Mesenchymal stem cell (in vitro differentiated cells and primary cell): ENCODE measurements at regions not wholly inside any gene's neighbourhood (a gene's known extent, or its start where the extent isn't known, plus 50 kb on each side); places are given as distances from the start of the nearest gene placed in this dataset.

Source experiments
- DNase-seq: peaks from one replicate; pipeline ENCODE4 v3.0.0-alpha.2; 2013
- H2AFZ ChIP-seq: one replicate; pipeline ENCODE4 v1.6.1; 2013; ENCODE audit warnings: low read depth, mild to moderate bottlenecking, control low read depth, inconsistent platforms, low read length, moderate library complexity
- H2AK5ac ChIP-seq: 2 replicates; pipeline ENCODE4 v1.6.1; 2013; ENCODE audit warnings: low read length, moderate library complexity, mild to moderate bottlenecking, inconsistent platforms; ENCODE audit not compliant: severe bottlenecking
- H2BK120ac ChIP-seq: one replicate; pipeline ENCODE4 v1.6.1; 2013; ENCODE audit warnings: low read depth, mild to moderate bottlenecking, inconsistent platforms, low read length, moderate library complexity
- H2BK12ac ChIP-seq, 2 experiments: one replicate each; pipeline ENCODE4 v1.6.1; 2013; ENCODE audit warnings: inconsistent platforms in 2 of 2, low read length in 2 of 2, mild to moderate bottlenecking in 2 of 2, moderate library complexity in 2 of 2, control low read depth in 1 of 2
- H2BK15ac ChIP-seq: one replicate; pipeline ENCODE4 v1.6.1; 2013; ENCODE audit warnings: mild to moderate bottlenecking, low read depth, inconsistent platforms; ENCODE audit not compliant: poor library complexity, severe bottlenecking
- H2BK5ac ChIP-seq: 2 replicates; pipeline ENCODE4 v1.6.1; 2013; ENCODE audit warnings: low read depth, mild to moderate bottlenecking, low read length, control low read depth, inconsistent platforms; ENCODE audit not compliant: poor library complexity, severe bottlenecking
- H3K14ac ChIP-seq, 2 experiments: one replicate each; pipeline ENCODE4 v1.6.1; 2013; ENCODE audit warnings: inconsistent platforms in 2 of 2, low read length in 2 of 2, control low read depth in 1 of 2, mild to moderate bottlenecking in 1 of 2, moderate library complexity in 1 of 2
- H3K18ac ChIP-seq, 2 experiments: one replicate each; pipeline ENCODE4 v1.6.1; 2013; ENCODE audit warnings: inconsistent platforms in 2 of 2, low read length in 2 of 2, control low read depth in 1 of 2, low read depth in 1 of 2, mild to moderate bottlenecking in 1 of 2
- H3K23ac ChIP-seq, 2 experiments: one replicate each; pipeline ENCODE4 v1.6.1; 2013; ENCODE audit warnings: inconsistent platforms in 2 of 2, low read length in 2 of 2, mild to moderate bottlenecking in 2 of 2, moderate library complexity in 2 of 2, control low read depth in 1 of 2
- H3K27ac ChIP-seq: 2 replicates; pipeline ENCODE4 v1.5.1; 2013; ENCODE audit warnings: mild to moderate bottlenecking, moderate library complexity, low read length, control low read depth, inconsistent platforms; ENCODE audit not compliant: poor library complexity, severe bottlenecking
- H3K27me3 ChIP-seq, 2 experiments: 2 replicates each; pipeline versions ENCODE4 v1.6.1 to v1.7.0; 2013; ENCODE audit warnings: low read length in 2 of 2, mild to moderate bottlenecking in 2 of 2, moderate library complexity in 2 of 2, control low read depth in 1 of 2, inconsistent platforms in 1 of 2; ENCODE audit not compliant: control insufficient read depth in 1 of 2, insufficient read depth in 1 of 2
- H3K36me3 ChIP-seq, 2 experiments: 2 replicates each; pipeline versions ENCODE4 v1.6.1 to v1.7.0; 2013; ENCODE audit warnings: low read length in 2 of 2, control low read depth in 1 of 2, inconsistent platforms in 1 of 2, low read depth in 1 of 2, mild to moderate bottlenecking in 1 of 2; ENCODE audit not compliant: insufficient read depth in 2 of 2, control insufficient read depth in 1 of 2
- H3K4ac ChIP-seq, 2 experiments: one replicate each; pipeline ENCODE4 v1.6.1; 2013; ENCODE audit warnings: inconsistent platforms in 2 of 2, low read length in 2 of 2, mild to moderate bottlenecking in 2 of 2, moderate library complexity in 2 of 2, control low read depth in 1 of 2, low read depth in 1 of 2
- H3K4me1 ChIP-seq: 2 replicates; pipeline ENCODE4 v1.6.1; 2013; ENCODE audit warnings: low read depth, low read length, control low read depth; ENCODE audit not compliant: control insufficient read depth, insufficient read depth
- H3K4me2 ChIP-seq: 2 replicates; pipeline ENCODE4 v1.6.1; 2013; ENCODE audit warnings: low read length, mild to moderate bottlenecking, inconsistent platforms; ENCODE audit not compliant: poor library complexity, severe bottlenecking
- H3K4me3 ChIP-seq, 2 experiments: 2 replicates each; pipeline versions ENCODE4 v1.5.1 to v1.7.0; 2013; ENCODE audit warnings: low read length in 2 of 2, mild to moderate bottlenecking in 2 of 2, control low read depth in 1 of 2, low read depth in 1 of 2; ENCODE audit not compliant: insufficient read depth in 1 of 2
- H3K79me1 ChIP-seq: replicated peaks from 2 replicates; pipeline ENCODE4 v1.6.1; 2013; ENCODE audit warnings: mild to moderate bottlenecking, control low read depth, low read length, inconsistent platforms; ENCODE audit not compliant: poor library complexity, severe bottlenecking
- H3K9ac ChIP-seq: 2 replicates; pipeline ENCODE4 v1.7.0; 2013; ENCODE audit warnings: mild to moderate bottlenecking, low read length, moderate library complexity
- H3K9me3 ChIP-seq: 2 replicates; pipeline ENCODE4 v1.7.0; 2013; ENCODE audit warnings: mild to moderate bottlenecking, low read length; ENCODE audit not compliant: control insufficient read depth
- H4K8ac ChIP-seq: one replicate; pipeline ENCODE4 v1.6.1; 2013; ENCODE audit warnings: inconsistent platforms, mild to moderate bottlenecking, low read length, moderate library complexity
- H4K91ac ChIP-seq: one replicate; pipeline ENCODE4 v1.6.1; 2013; ENCODE audit warnings: mild to moderate bottlenecking, low read length, inconsistent platforms
- WGBS: methylation state at CpG from one replicate; pipeline ENCODE4 v1.1.7; 2013; ENCODE audit warnings: mixed read lengths; 5-methylcytosine and 5-hydroxymethylcytosine counted together

- Histone ChIP-seq H3K9me3 (no peaks in the 10 kb centered on the region), H3K14ac (no peak overlapping the region), H3K4me2 (no peak overlapping the region), H4K91ac (no peak overlapping the region), H2AFZ (no peak overlapping the region), H3K79me1 (no peaks in the 10 kb centered on the region), H3K23ac (no peak overlapping the region), H2BK15ac (no peak overlapping the region), H2BK120ac (no peak overlapping the region), H3K36me3 (no peaks in the 10 kb centered on the region), H4K8ac (no peak overlapping the region), H2AK5ac (no peak overlapping the region), H3K27me3 (peaks cover 0 to 6% of the 10 kb centered on the region in 2 experiments), H2BK5ac (no peak overlapping the region), H3K4me1 (no peaks in the 10 kb centered on the region), H3K4ac (no peak overlapping the region), H3K27ac (no peak overlapping the region), H3K18ac (no peak overlapping the region), H2BK12ac (no peak overlapping the region), H3K4me3 (no peak overlapping the region), H3K9ac (no peak overlapping the region)
- DNase-seq = no peak
- WGBS = 90% methylated on average over 3 of the region's 3 CpGs
Observed at GRCh38 chr1:101298663-101299062, 61.8 kb downstream of the S1PR1 start.

- Histone ChIP-seq H3K79me1 (no peaks in the 10 kb centered on the region), H2BK12ac (no peak overlapping the region), H2AFZ (no peak overlapping the region), H3K27ac (no peak overlapping the region), H4K8ac (no peak overlapping the region), H4K91ac (no peak overlapping the region), H3K27me3 (peaks cover 0 to 6% of the 10 kb centered on the region in 2 experiments), H3K4ac (no peak overlapping the region), H3K9ac (no peak overlapping the region), H2BK5ac (no peak overlapping the region), H3K18ac (no peak overlapping the region), H3K4me2 (no peak overlapping the region), H3K23ac (no peak overlapping the region), H3K14ac (no peak overlapping the region), H3K4me1 (no peaks in the 10 kb centered on the region), H2BK120ac (no peak overlapping the region), H3K4me3 (no peak overlapping the region), H2BK15ac (no peak overlapping the region), H2AK5ac (no peak overlapping the region), H3K36me3 (no peaks in the 10 kb centered on the region), H3K9me3 (no peaks in the 10 kb centered on the region)
- 60% methylated on average over 2 of the region's 4 CpGs for WGBS
- no peak for DNase-seq
Observed at GRCh38 chr1:101299141-101299540, 62.3 kb downstream of the S1PR1 start.

GRCh38 chr1:101299710-101300109 lies 62.9 kb downstream of the S1PR1 start:
- H2AFZ ChIP-seq = no peak overlapping the region
- H2AK5ac ChIP-seq = no peak overlapping the region
- H3K4me3 ChIP-seq = no peak overlapping the region
- no peak overlapping the region for H3K9ac ChIP-seq
- no peaks in the 10 kb centered on the region for H3K9me3 ChIP-seq
- no peak overlapping the region for H2BK5ac ChIP-seq
- no peak overlapping the region for H3K14ac ChIP-seq
- H2BK120ac ChIP-seq = no peak overlapping the region
- H3K23ac ChIP-seq = no peak overlapping the region
- no peak overlapping the region for H2BK15ac ChIP-seq
- no peaks in the 10 kb centered on the region for H3K36me3 ChIP-seq
- H3K4me2 ChIP-seq = no peak overlapping the region
- peaks cover 0 to 6% of the 10 kb centered on the region in 2 experiments for H3K27me3 ChIP-seq
- H3K4me1 ChIP-seq = no peaks in the 10 kb centered on the region
- no peak overlapping the region for H4K91ac ChIP-seq
- no peak overlapping the region for H3K18ac ChIP-seq
- no CpG with 5 or more reads among the region's 3 CpGs for WGBS
- DNase-seq = no peak
- H4K8ac ChIP-seq = no peak overlapping the region
- no peaks in the 10 kb centered on the region for H3K79me1 ChIP-seq
- H3K27ac ChIP-seq = no peak overlapping the region
- no peak overlapping the region for H2BK12ac ChIP-seq
- H3K4ac ChIP-seq = no peak overlapping the region

- H3K4me1 ChIP-seq = no peaks in the 10 kb centered on the region
- no peak overlapping the region for H3K23ac ChIP-seq
- no peak overlapping the region for H3K27ac ChIP-seq
- no peaks in the 10 kb centered on the region for H3K79me1 ChIP-seq
- H3K9ac ChIP-seq = no peak overlapping the region
- no peak overlapping the region for H3K4me3 ChIP-seq
- no peak for DNase-seq
- no peak overlapping the region for H2BK5ac ChIP-seq
- H3K4ac ChIP-seq = no peak overlapping the region
- no peak overlapping the region for H2AFZ ChIP-seq
- no peak overlapping the region for H3K18ac ChIP-seq
- no peak overlapping the region for H2BK12ac ChIP-seq
- H3K14ac ChIP-seq = no peak overlapping the region
- no peak overlapping the region for H3K4me2 ChIP-seq
- no peak overlapping the region for H2BK15ac ChIP-seq
- H4K8ac ChIP-seq = no peak overlapping the region
- H3K36me3 ChIP-seq = no peaks in the 10 kb centered on the region
- no peaks in the 10 kb centered on the region for H3K9me3 ChIP-seq
- H3K27me3 ChIP-seq = peaks cover 0 to 12% of the 10 kb centered on the region in 2 experiments
- H4K91ac ChIP-seq = no peak overlapping the region
- no peak overlapping the region for H2AK5ac ChIP-seq
- H2BK120ac ChIP-seq = no peak overlapping the region
- 94% methylated on average over 7 of the region's 7 CpGs for WGBS
Observed at GRCh38 chr1:101300916-101301315, 64.1 kb downstream of the S1PR1 start.
